WTC11 (cell line): ENCODE measurements at regions not wholly inside any gene's neighbourhood (a gene's known extent, or its start where the extent isn't known, plus 50 kb on each side); places are given as distances from the start of the nearest gene placed in this dataset.

Source experiments
- FOXK1 ChIP-seq: sonication (generic); formaldehyde crosslinking; IDR thresholded peaks from 2 replicates; pipeline ENCODE4 v1.8.0; 2022; ENCODE audit warnings: mild to moderate bottlenecking, moderate library complexity, missing genetic modification reagents
- GABPB1 ChIP-seq: sonication (generic); formaldehyde crosslinking; IDR thresholded peaks from 2 replicates; pipeline ENCODE4 v1.8.1; 2023; ENCODE audit warnings: mild to moderate bottlenecking, missing genetic modification reagents
- NFE2L1 ChIP-seq: sonication (generic); formaldehyde crosslinking; IDR thresholded peaks from 2 replicates; pipeline ENCODE4 v1.8.1; 2023; ENCODE audit warnings: missing genetic modification reagents
- NR2C2 ChIP-seq: sonication (generic); formaldehyde crosslinking; IDR thresholded peaks from 2 replicates; pipeline ENCODE4 v1.8.0; 2022; ENCODE audit warnings: mild to moderate bottlenecking, missing genetic modification reagents
- TF ChIP-seq, protein P1 (sequence below): sonication (generic); formaldehyde crosslinking; IDR thresholded peaks from 2 replicates; pipeline ENCODE4 v1.8.1; 2023; ENCODE audit warnings: mild to moderate bottlenecking, missing genetic modification reagents
- TF ChIP-seq, protein P2 (sequence below): fragments of 200-600 bp; IDR thresholded peaks from 2 replicates; pipeline ENCODE4 v1.8.0; 2022; ENCODE audit warnings: antibody characterized with exemption
- TF ChIP-seq, protein P3 (sequence below): sonication (generic); formaldehyde crosslinking; IDR thresholded peaks from 2 replicates; pipeline ENCODE4 v1.8.0; 2022; ENCODE audit warnings: mild to moderate bottlenecking, missing genetic modification reagents

DNA sequence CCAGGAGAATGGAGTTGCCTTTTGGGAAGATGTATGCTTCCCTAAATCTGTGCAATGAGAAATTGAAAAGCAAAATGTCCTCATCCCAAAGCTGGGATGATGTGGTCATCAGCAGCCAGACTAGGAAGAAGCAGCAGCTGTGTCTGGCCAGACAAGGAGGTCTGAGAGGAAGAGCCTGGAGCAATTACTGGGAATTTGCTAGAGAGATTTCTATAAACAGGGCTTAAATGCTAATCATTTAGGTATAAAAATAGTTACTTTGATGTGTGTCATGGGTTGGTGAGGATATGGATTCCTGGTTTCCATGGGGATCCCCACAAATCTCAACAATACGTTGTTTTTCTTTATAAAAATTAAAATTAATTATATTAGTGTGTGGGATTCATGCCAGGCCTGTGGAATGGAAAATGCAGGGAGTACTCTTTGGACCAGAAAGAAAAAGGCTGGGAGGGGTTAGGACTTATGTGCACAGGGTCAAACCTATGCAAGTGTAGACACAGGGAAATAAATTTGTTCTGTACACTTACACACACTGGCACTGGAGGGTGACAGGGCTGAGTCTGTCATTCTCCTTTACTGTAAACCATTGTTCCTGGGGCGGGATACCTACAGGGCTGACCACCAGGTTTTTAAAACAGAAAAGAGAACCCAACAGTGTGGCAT is 58.7 kb upstream of the TRPC7 start:
- TF ChIP-seq, protein P1, sequence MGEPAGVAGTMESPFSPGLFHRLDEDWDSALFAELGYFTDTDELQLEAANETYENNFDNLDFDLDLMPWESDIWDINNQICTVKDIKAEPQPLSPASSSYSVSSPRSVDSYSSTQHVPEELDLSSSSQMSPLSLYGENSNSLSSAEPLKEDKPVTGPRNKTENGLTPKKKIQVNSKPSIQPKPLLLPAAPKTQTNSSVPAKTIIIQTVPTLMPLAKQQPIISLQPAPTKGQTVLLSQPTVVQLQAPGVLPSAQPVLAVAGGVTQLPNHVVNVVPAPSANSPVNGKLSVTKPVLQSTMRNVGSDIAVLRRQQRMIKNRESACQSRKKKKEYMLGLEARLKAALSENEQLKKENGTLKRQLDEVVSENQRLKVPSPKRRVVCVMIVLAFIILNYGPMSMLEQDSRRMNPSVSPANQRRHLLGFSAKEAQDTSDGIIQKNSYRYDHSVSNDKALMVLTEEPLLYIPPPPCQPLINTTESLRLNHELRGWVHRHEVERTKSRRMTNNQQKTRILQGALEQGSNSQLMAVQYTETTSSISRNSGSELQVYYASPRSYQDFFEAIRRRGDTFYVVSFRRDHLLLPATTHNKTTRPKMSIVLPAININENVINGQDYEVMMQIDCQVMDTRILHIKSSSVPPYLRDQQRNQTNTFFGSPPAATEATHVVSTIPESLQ (CRISPR knock-in tag): no peak
- TF ChIP-seq NR2C2 (no peak), NFE2L1 (CRISPR knock-in tag) (no peak), FOXK1 (no peak), GABPB1 (CRISPR knock-in tag) (no peak)
- TF ChIP-seq, protein P2, sequence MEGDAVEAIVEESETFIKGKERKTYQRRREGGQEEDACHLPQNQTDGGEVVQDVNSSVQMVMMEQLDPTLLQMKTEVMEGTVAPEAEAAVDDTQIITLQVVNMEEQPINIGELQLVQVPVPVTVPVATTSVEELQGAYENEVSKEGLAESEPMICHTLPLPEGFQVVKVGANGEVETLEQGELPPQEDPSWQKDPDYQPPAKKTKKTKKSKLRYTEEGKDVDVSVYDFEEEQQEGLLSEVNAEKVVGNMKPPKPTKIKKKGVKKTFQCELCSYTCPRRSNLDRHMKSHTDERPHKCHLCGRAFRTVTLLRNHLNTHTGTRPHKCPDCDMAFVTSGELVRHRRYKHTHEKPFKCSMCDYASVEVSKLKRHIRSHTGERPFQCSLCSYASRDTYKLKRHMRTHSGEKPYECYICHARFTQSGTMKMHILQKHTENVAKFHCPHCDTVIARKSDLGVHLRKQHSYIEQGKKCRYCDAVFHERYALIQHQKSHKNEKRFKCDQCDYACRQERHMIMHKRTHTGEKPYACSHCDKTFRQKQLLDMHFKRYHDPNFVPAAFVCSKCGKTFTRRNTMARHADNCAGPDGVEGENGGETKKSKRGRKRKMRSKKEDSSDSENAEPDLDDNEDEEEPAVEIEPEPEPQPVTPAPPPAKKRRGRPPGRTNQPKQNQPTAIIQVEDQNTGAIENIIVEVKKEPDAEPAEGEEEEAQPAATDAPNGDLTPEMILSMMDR: no peak
- TF ChIP-seq, protein P3, sequence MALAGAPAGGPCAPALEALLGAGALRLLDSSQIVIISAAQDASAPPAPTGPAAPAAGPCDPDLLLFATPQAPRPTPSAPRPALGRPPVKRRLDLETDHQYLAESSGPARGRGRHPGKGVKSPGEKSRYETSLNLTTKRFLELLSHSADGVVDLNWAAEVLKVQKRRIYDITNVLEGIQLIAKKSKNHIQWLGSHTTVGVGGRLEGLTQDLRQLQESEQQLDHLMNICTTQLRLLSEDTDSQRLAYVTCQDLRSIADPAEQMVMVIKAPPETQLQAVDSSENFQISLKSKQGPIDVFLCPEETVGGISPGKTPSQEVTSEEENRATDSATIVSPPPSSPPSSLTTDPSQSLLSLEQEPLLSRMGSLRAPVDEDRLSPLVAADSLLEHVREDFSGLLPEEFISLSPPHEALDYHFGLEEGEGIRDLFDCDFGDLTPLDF (CRISPR knock-in tag): no peak
